PFSK-1 (cell line): ENCODE measurements at regions not wholly inside any gene's neighbourhood (a gene's known extent, or its start where the extent isn't known, plus 50 kb on each side); places are given as distances from the start of the nearest gene placed in this dataset.

Experiments
- FOXP2 ChIP-seq: optimal IDR thresholded peaks from 2 replicates; pipeline ENCODE3; 2011; ENCODE audit warnings: borderline replicate concordance, control low read depth, inconsistent platforms; ENCODE audit not compliant: insufficient read depth; ENCODE audit errors: extremely low read length, extremely low read depth
- POLR2AphosphoS5 ChIP-seq: IDR thresholded peaks from 2 replicates; pipeline ENCODE4 v1.6.1; 2012; ENCODE audit warnings: low read depth, mild to moderate bottlenecking, control low read depth, low read length, moderate library complexity
- SIN3A ChIP-seq: IDR thresholded peaks from 2 replicates; pipeline ENCODE4 v1.6.1; 2012; ENCODE audit warnings: mild to moderate bottlenecking, low read length, moderate library complexity, borderline replicate concordance; ENCODE audit not compliant: insufficient read depth
- TAF1 ChIP-seq: IDR thresholded peaks from 2 replicates; pipeline ENCODE4 v1.6.1; 2012; ENCODE audit warnings: low read length, control low read depth, borderline replicate concordance; ENCODE audit not compliant: insufficient read depth
- TF ChIP-seq, protein P1 (sequence below), 2 experiments: IDR thresholded peaks; 2 replicates each; pipeline versions ENCODE4 v1.6.1 to v1.8.0; 2011 to 2012; ENCODE audit warnings: low read depth in 2 of 2, low read length in 2 of 2, control low read depth in 1 of 2, inconsistent platforms in 1 of 2, mild to moderate bottlenecking in 1 of 2, moderate library complexity in 1 of 2; ENCODE audit not compliant: insufficient read depth in 1 of 2

DNA sequence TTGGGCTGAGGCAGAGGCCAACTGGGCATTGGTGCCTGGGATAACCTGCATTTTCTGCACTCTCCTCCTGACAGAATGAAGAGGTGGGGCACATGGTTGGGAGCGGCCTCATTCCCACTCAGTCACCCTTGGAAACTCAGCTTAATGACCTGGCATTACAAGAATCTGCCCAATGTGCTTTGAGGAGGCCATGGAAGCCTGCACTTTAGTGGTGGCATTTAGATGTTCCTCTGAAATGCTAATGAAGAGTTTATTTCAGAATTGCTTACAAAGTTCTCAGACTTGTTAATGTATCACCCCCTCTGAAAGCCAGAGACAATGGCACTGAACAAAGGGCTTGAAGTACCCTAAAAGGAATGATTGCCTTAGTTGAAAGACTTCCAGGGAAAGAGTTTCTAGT, 71.4 kb upstream of the PARP11 start:
- TF ChIP-seq, protein P1, sequence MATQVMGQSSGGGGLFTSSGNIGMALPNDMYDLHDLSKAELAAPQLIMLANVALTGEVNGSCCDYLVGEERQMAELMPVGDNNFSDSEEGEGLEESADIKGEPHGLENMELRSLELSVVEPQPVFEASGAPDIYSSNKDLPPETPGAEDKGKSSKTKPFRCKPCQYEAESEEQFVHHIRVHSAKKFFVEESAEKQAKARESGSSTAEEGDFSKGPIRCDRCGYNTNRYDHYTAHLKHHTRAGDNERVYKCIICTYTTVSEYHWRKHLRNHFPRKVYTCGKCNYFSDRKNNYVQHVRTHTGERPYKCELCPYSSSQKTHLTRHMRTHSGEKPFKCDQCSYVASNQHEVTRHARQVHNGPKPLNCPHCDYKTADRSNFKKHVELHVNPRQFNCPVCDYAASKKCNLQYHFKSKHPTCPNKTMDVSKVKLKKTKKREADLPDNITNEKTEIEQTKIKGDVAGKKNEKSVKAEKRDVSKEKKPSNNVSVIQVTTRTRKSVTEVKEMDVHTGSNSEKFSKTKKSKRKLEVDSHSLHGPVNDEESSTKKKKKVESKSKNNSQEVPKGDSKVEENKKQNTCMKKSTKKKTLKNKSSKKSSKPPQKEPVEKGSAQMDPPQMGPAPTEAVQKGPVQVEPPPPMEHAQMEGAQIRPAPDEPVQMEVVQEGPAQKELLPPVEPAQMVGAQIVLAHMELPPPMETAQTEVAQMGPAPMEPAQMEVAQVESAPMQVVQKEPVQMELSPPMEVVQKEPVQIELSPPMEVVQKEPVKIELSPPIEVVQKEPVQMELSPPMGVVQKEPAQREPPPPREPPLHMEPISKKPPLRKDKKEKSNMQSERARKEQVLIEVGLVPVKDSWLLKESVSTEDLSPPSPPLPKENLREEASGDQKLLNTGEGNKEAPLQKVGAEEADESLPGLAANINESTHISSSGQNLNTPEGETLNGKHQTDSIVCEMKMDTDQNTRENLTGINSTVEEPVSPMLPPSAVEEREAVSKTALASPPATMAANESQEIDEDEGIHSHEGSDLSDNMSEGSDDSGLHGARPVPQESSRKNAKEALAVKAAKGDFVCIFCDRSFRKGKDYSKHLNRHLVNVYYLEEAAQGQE (IDR thresholded peaks at IDR 0.05; ENCODE audit: insufficient read depth in 1 of 2, low read depth in 2 of 2, low read length in 2 of 2): no peak
- TF ChIP-seq SIN3A (no peak), POLR2AphosphoS5 (no peak), TAF1 (no peak), FOXP2 (no peak)

DNA sequence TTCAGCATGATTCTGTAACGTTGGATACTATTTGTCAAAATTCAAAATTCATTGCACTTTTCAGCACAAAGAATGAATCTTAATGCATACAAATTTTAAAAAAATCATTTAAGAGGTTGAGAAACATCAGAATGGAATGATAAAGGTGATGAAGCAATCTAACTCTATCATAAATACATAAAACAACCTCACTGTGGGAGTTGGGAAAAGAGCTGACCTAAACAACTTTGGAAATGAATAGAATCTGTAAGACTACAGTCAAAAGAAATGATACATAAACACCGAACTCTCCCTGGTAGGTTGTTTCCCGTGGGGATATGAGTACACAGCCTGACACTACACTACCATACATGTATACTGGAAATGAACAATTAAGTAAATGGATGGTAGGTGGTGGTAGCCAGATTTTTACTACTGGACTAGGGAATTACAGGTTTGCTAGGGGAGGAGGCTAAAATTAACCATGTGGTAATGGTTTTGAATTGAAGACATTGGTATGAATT, 64.9 kb upstream of the PARP11 start:
- no peak for TF ChIP-seq SIN3A
- TF ChIP-seq, protein P1 (IDR thresholded peaks at IDR 0.05; ENCODE audit: insufficient read depth in 1 of 2, low read depth in 2 of 2, low read length in 2 of 2): no peak
- no peak for TF ChIP-seq POLR2AphosphoS5
- TF ChIP-seq TAF1: no peak
- no peak for TF ChIP-seq FOXP2

DNA sequence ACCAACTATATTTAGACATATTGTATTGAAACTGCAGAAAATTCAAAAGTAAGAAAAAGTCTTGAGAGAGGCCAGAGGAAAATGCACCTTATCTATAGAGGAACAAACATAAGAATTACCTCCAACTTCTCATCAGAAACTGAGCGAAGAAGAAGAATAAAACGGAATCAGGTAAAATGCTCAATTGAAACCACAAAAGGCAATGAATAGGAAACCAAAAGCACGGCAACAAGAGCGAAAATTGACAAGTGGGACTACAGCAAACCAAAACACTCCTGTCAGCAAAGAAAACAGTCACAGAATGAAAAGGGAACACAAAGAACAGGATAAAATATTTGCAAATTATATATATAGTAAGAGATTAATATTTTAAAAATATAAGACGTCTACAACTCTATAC, 61.9 kb upstream of the PARP11 start:
- TF ChIP-seq POLR2AphosphoS5 (no peak), SIN3A (no peak), TAF1 (no peak), FOXP2 (no peak)
- TF ChIP-seq, protein P1 (IDR thresholded peaks at IDR 0.05; ENCODE audit: insufficient read depth in 1 of 2, low read depth in 2 of 2, low read length in 2 of 2): no peak

DNA sequence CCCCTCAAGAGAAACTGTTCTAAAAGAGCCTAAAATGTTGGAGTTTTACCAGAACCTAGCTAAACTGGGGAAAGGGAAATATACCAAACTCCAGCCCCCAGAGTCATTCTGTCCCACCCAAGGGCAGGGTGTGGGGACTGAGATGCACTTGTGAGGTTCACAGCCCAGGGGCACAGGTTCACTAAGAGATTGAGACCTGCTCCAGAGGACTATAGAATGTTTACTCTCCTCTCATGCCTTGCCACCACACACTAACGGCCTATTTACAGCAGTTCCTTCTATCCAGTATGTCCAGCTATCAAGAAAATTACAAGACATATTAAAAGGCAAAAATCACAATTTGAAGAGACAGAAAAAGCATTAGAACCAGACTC, 60.6 kb upstream of the PARP11 start:
- TF ChIP-seq, protein P1 (IDR thresholded peaks at IDR 0.05; ENCODE audit: insufficient read depth in 1 of 2, low read depth in 2 of 2, low read length in 2 of 2): no peak
- TF ChIP-seq FOXP2: no peak
- TF ChIP-seq POLR2AphosphoS5: no peak
- no peak for TF ChIP-seq TAF1
- no peak for TF ChIP-seq SIN3A
